ENCODE measurements at regions not wholly inside any gene's neighbourhood (a gene's known extent, or its start where the extent isn't known, plus 50 kb on each side); places are given as distances from the start of the nearest gene placed in this dataset.
"Not testable (repeated sequence)": the region's sequence is repeated elsewhere in the genome, so short reads cannot be mapped to it uniquely, and the experiment has no call there.

DNA sequence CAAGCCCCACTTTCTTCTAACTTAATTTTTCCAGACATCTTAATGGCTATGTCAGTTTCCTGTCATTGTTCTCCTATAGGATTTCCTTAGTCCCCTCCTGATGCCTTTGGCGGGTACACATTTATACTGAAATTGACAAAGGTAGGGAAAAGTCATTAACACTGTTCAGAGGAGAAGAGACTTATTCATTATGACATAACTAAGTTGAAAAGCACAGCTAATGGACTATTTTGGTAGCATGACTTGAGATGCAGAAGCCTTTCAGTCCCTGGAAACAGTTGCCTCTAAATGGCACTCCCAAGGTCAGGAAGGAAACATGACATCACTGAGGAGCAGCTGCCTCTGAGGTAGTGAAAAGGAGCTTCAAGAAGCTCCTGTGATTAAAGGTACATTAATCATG, 317.5 kb upstream of the KITLG start:
- DNase-seq (ENCODE audit: low read depth), result peak; percentile 70
- H3K4me3 ChIP-seq (replicated peaks; ENCODE audit: low read depth, low read length), result no peak overlapping the region
- TF ChIP-seq, protein P1, sequence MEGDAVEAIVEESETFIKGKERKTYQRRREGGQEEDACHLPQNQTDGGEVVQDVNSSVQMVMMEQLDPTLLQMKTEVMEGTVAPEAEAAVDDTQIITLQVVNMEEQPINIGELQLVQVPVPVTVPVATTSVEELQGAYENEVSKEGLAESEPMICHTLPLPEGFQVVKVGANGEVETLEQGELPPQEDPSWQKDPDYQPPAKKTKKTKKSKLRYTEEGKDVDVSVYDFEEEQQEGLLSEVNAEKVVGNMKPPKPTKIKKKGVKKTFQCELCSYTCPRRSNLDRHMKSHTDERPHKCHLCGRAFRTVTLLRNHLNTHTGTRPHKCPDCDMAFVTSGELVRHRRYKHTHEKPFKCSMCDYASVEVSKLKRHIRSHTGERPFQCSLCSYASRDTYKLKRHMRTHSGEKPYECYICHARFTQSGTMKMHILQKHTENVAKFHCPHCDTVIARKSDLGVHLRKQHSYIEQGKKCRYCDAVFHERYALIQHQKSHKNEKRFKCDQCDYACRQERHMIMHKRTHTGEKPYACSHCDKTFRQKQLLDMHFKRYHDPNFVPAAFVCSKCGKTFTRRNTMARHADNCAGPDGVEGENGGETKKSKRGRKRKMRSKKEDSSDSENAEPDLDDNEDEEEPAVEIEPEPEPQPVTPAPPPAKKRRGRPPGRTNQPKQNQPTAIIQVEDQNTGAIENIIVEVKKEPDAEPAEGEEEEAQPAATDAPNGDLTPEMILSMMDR (IDR thresholded peaks at IDR 0.05; ENCODE audit: low read length, missing control alignments), result no peak

GRCh38 chr12:88896958-88897357, 316.7 kb upstream of the KITLG start:
- peak; percentile 23 for DNase-seq (ENCODE audit: low read depth)
- TF ChIP-seq, protein P1 (IDR thresholded peaks at IDR 0.05; ENCODE audit: low read length, missing control alignments), result no peak
- H3K4me3 ChIP-seq (replicated peaks; ENCODE audit: low read depth, low read length), result no peak overlapping the region

GRCh38 chr12:88895634-88896033, 315.4 kb upstream of the KITLG start:
- TF ChIP-seq, protein P1 (IDR thresholded peaks at IDR 0.05; ENCODE audit: low read length, missing control alignments), result no peak
- no peak for DNase-seq (ENCODE audit: low read depth)
- H3K4me3 ChIP-seq (replicated peaks; ENCODE audit: low read depth, low read length), result no peak overlapping the region

DNA sequence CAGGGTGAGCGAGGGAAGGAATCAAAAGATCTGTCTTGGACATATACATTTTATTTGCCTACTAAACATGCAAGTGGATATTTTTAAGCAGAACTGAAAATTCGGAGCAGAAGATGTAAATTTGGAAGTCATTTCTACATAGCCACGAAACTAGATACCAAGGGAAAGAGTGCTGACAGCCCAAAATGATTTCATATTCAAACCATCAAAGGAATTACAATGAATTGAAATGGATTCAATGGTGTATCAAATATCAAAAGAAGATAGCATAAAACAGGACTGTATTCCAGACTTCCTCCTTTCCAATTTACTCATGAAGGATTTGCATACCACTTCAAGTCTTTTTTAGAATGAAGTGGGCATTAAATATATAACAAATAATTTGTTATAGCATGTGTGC, 313.5 kb upstream of the KITLG start:
- H3K4me3 ChIP-seq (replicated peaks; ENCODE audit: low read depth, low read length), result no peak overlapping the region
- DNase-seq (ENCODE audit: low read depth), result no peak
- TF ChIP-seq, protein P1 (IDR thresholded peaks at IDR 0.05; ENCODE audit: low read length, missing control alignments), result no peak

DNA sequence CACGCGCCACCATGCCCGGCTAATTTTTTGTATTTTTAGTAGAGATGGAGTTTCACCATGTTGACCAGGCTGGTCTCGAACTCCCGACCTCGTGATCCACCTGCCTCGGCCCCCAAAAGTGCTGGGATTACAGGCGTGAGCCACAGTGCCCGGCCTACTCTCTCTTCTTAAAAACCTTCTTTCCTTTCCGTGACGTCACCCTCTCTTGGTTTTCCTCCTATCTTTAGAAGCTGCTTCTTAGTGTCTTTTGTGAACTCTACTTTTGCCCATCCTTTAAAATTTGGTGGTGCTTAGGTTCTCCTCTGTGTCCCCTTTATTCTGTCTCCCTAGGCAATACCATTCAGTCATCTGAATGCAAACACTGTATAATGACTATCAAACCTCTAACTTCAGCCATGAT, 311.2 kb upstream of the KITLG start:
- DNase-seq (ENCODE audit: low read depth); H3K4me3 ChIP-seq (replicated peaks; ENCODE audit: low read depth, low read length): not testable (repeated sequence)

GRCh38 chr12:88889326-88890110, 309.2 kb upstream of the KITLG start:
- no peak overlapping the region for H3K4me3 ChIP-seq (replicated peaks; ENCODE audit: low read depth, low read length)
- DNase-seq (ENCODE audit: low read depth), result peak; percentile 78
- TF ChIP-seq, protein P1 (IDR thresholded peaks at IDR 0.05; ENCODE audit: low read length, missing control alignments), result no peak

GRCh38 chr12:88884600-88884999, 304.3 kb upstream of the KITLG start:
- TF ChIP-seq, protein P1 (IDR thresholded peaks at IDR 0.05; ENCODE audit: low read length, missing control alignments), result no peak
- no peak overlapping the region for H3K4me3 ChIP-seq (replicated peaks; ENCODE audit: low read depth, low read length)
- DNase-seq (ENCODE audit: low read depth), result no peak
